Gastrocnemius medialis (tissue), 4 donors: ENCODE measurements at regions not wholly inside any gene's neighbourhood (a gene's known extent, or its start where the extent isn't known, plus 50 kb on each side); places are given as distances from the start of the nearest gene placed in this dataset.

Experiments
- CTCF ChIP-seq, 5 experiments: fragments of 450-650 bp in 3 of 5; fragments of 200-600 bp in 2 of 5; sonication (generic) in 2 of 5; IDR thresholded peaks in 4 of 5; conservative IDR thresholded peaks in 1 of 5; 1 replicate in 4 of 5; 2 replicates in 1 of 5; pipeline ENCODE4 v1.5.1; 2016 to 2019; ENCODE audit warnings: antibody characterized with exemption in 5 of 5, mild to moderate bottlenecking in 3 of 5, moderate library complexity in 3 of 5
- POLR2A ChIP-seq, 2 donors: fragments of 450-650 bp; IDR thresholded peaks; one replicate each; pipeline ENCODE4 v1.6.1; 2017; ENCODE audit warnings: antibody characterized with exemption in 2 of 2, mild to moderate bottlenecking in 2 of 2, moderate library complexity in 2 of 2

DNA sequence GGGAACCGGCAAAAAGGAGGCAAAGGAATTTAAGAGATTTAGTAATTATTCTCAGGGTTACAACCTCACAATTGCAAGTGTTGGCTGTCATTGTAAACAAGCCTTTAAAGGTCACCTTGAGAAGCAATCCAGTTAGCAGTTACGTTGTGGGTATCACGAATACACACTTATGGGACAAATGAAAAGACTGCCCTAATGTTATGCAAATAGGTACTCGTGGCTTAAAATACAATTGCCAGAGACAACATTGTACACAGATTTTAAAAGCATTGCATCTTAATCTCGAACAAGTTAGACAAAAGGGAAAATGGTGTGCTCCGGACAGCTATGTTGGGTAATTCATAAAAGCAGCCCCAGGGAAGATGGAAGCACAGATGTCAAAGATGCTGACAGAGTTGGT is 120.5 kb upstream of the ZC3H12A start:
- TF ChIP-seq CTCF (IDR thresholded peaks at IDR 0.05 in 4 of 5, conservative IDR thresholded peaks at IDR 0.05 in 1 of 5) (no peak), POLR2A (IDR thresholded peaks at IDR 0.05) (no peak)
